HG02763 (cell line): ENCODE measurements at regions not wholly inside any gene's neighbourhood (a gene's known extent, or its start where the extent isn't known, plus 50 kb on each side); places are given as distances from the start of the nearest gene placed in this dataset.

Experiments
- ATAC-seq: cut with Tn5 transposase; IDR thresholded peaks from one replicate; pipeline ENCODE4 v1.9.1; 2021; ENCODE audit warnings: mild to moderate bottlenecking, moderate library complexity; ENCODE audit not compliant: unreplicated experiment

- ATAC-seq, result no peak
Measured at GRCh38 chr5:77846422-77847128, 70.4 kb upstream of the TBCA start.

DNA sequence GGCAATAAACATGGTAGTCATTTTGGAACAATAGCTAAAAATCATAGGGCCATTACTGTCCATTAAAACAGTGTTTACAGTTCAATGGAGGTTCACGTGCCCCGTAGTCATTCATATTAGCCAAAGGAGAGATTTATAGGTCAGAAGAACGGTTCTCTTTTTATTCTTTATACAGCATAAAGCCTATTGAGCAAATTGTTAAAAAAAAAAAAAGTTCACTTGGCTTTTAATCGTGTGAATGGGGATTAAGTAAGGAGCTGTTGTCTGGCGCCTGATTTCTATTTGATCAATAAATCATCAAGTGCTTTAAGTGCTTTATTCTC, 69.1 kb upstream of the TBCA start:
- ATAC-seq, result no peak

GRCh38 chr5:77844623-77845323, 68.6 kb upstream of the TBCA start:
- no peak for ATAC-seq

DNA sequence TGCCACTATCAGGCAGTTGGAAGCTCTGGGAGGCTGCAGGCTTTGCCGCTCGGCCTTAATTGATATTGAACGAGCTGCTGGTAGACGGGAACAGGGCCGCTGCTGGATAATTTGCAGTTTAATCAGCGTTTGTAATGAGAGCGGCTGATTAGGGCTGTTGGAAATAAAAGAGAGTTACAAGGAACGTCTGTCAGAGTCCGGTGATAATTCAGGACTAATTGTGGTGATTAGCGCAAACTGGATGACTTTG, 68.2 kb upstream of the TBCA start:
- no peak for ATAC-seq

GRCh38 chr5:77843570-77844372, 67.6 kb upstream of the TBCA start:
- ATAC-seq, result no peak

DNA sequence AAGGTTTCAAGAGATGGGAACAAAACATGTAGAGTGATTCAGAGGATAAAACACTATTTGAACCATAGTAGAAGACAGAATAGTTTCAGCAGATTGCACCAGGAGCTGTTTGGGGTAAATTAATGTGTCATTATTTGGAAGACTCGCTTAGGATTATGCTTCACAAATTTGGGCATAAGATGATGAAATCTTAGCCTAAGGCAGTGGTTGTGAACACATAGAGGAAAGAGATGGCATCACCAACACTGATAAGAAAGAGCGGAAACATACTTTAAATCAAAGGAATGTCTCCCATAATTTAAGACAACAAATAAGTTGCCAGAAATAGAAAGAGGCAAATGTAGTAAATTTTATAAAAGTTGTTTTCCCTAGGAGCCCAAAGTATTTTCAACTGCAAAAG, 66.1 kb upstream of the TBCA start:
- ATAC-seq, result no peak

- no peak for ATAC-seq
Measured at GRCh38 chr5:77841616-77842015, 65.5 kb upstream of the TBCA start.

DNA sequence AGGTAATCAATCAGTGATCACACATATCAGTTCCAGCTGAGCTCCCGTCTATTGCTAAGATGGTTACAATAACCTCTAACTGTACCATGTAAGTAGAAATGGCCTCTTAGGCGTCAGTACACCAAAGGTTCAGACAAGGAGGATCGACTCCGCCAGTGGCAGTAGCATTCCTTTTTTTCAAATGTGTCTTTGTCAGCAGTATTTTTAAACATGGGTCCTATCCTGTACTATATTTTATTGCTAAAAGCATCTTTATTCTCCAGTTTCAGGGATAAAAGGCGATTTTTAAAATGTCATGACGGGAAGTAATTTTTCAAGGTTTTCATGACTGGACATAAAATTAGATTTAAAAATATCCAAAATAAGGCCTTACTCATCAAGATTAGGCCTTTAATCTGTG, 64.8 kb upstream of the TBCA start:
- no peak for ATAC-seq

GRCh38 chr5:77839691-77840090, 63.6 kb upstream of the TBCA start:
- no peak for ATAC-seq

GRCh38 chr5:77832938-77833337, 56.8 kb upstream of the TBCA start:
- no peak for ATAC-seq

- no peak for ATAC-seq
Measured at GRCh38 chr5:77832166-77832770, 56.1 kb upstream of the TBCA start.

DNA sequence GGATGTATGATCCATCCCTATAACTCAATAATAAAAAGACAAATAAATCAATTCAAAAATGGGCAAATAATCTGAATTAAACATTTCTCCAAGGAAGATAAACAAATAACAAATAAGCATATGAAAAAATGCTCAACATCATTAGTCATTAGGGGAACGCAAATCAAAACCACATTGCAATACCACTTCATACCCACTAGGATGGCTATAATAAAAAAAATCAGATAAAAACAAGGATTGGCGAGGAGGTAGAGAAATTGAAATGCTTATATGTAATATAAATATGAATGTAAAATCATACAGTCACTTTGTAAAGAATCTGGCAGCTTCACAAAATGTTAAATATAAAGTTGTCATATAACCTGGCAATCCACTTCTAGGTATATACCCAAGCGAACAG, 52.3 kb upstream of the TBCA start:
- ATAC-seq, result no peak
